Liver (tissue), 8 donors: ENCODE measurements at regions not wholly inside any gene's neighbourhood (a gene's known extent, or its start where the extent isn't known, plus 50 kb on each side); places are given as distances from the start of the nearest gene placed in this dataset.

Source experiments
- DNase-seq: peaks from one replicate; pipeline ENCODE4 v3.0.0-alpha.2; 2017; ENCODE audit warnings: low spot score
- H3K27ac ChIP-seq, 2 donors: one replicate each; pipeline ENCODE4 v1.7.0; 2013; ENCODE audit warnings: inconsistent platforms in 2 of 2, low read length in 2 of 2, control low read depth in 1 of 2, low read depth in 1 of 2, mild to moderate bottlenecking in 1 of 2
- H3K27me3 ChIP-seq, 4 donors: one replicate each; pipeline versions ENCODE4 v1.6.1 to v1.7.0; 2013; ENCODE audit warnings: low read length in 3 of 4, inconsistent platforms in 1 of 4, mild to moderate bottlenecking in 1 of 4, moderate library complexity in 1 of 4; ENCODE audit not compliant: control insufficient read depth in 4 of 4, insufficient read depth in 4 of 4
- H3K36me3 ChIP-seq, 4 donors: one replicate each; pipeline versions ENCODE4 v1.6.1 to v1.7.0; 2013; ENCODE audit warnings: low read length in 3 of 4, mild to moderate bottlenecking in 3 of 4, low read depth in 1 of 4, moderate library complexity in 1 of 4; ENCODE audit not compliant: control insufficient read depth in 4 of 4, insufficient read depth in 3 of 4
- H3K4me1 ChIP-seq, 4 donors: one replicate each; pipeline versions ENCODE4 v1.6.1 to v1.7.0; 2013; ENCODE audit warnings: low read length in 3 of 4, mild to moderate bottlenecking in 3 of 4, moderate library complexity in 1 of 4; ENCODE audit not compliant: control insufficient read depth in 4 of 4, insufficient read depth in 4 of 4
- H3K4me3 ChIP-seq, 3 donors: one replicate each; pipeline versions ENCODE4 v1.6.1 to v1.7.0; 2013; ENCODE audit warnings: low read length in 3 of 3, control low read depth in 1 of 3, low read depth in 1 of 3, mild to moderate bottlenecking in 1 of 3
- H3K9ac ChIP-seq, 2 donors: one replicate each; pipeline ENCODE4 v1.7.0; 2013; ENCODE audit warnings: low read length in 2 of 2, mild to moderate bottlenecking in 2 of 2, moderate library complexity in 2 of 2, control low read depth in 1 of 2, low read depth in 1 of 2
- H3K9me3 ChIP-seq, 4 donors: one replicate each; pipeline versions ENCODE4 v1.6.1 to v1.7.0; 2013; ENCODE audit warnings: low read length in 3 of 4; ENCODE audit not compliant: control insufficient read depth in 4 of 4
- EGR1 ChIP-seq, 2 donors: IDR thresholded peaks; 2 replicates each; pipeline ENCODE4 v1.6.1; 2016 to 2018; ENCODE audit warnings: antibody characterized with exemption in 2 of 2, low read depth in 2 of 2
- FOXA1 ChIP-seq: IDR thresholded peaks from 2 replicates; pipeline ENCODE4 v1.6.1; 2016; ENCODE audit warnings: antibody characterized with exemption
- HNF4A ChIP-seq, 2 donors: conservative IDR thresholded peaks; 2 replicates each; pipeline ENCODE4 v1.6.1; 2016; ENCODE audit warnings: antibody characterized with exemption in 2 of 2, mild to moderate bottlenecking in 2 of 2
- HNF4G ChIP-seq: IDR thresholded peaks from 2 replicates; pipeline ENCODE4 v1.6.1; 2016; ENCODE audit warnings: antibody characterized with exemption
- JUND ChIP-seq, 2 donors: IDR thresholded peaks; 2 replicates each; pipeline ENCODE4 v1.6.1; 2016; ENCODE audit warnings: antibody characterized with exemption in 2 of 2
- MAX ChIP-seq: IDR thresholded peaks from 2 replicates; pipeline ENCODE4 v1.6.1; 2016; ENCODE audit warnings: antibody characterized with exemption
- NR2F2 ChIP-seq: IDR thresholded peaks from 2 replicates; pipeline ENCODE4 v1.6.1; 2016; ENCODE audit warnings: antibody characterized with exemption
- REST ChIP-seq: IDR thresholded peaks from 2 replicates; pipeline ENCODE4 v1.6.1; 2016; ENCODE audit warnings: antibody characterized with exemption, mild to moderate bottlenecking
- RXRA ChIP-seq, 2 donors: IDR thresholded peaks; 2 replicates each; pipeline ENCODE4 v1.6.1; 2017 to 2018; ENCODE audit warnings: antibody characterized with exemption in 2 of 2, mild to moderate bottlenecking in 1 of 2
- SP1 ChIP-seq: IDR thresholded peaks from 2 replicates; pipeline ENCODE4 v1.6.1; 2018; ENCODE audit warnings: antibody characterized with exemption, mild to moderate bottlenecking
- TAF1 ChIP-seq: conservative IDR thresholded peaks from 2 replicates; pipeline ENCODE4 v1.6.1; 2016; ENCODE audit warnings: antibody characterized with exemption, mild to moderate bottlenecking
- ZBTB33 ChIP-seq: IDR thresholded peaks from 2 replicates; pipeline ENCODE4 v1.6.1; 2016; ENCODE audit warnings: antibody characterized with exemption
- WGBS: extraction: QIAGEN DNeasy Blood & Tissue Kit; methylation state at CpG from one replicate; pipeline ENCODE4 v1.1.7; 2013; 5-methylcytosine and 5-hydroxymethylcytosine counted together
- TF ChIP-seq, protein P1 (sequence below): IDR thresholded peaks from 2 replicates; pipeline ENCODE4 v1.6.1; 2016; ENCODE audit warnings: antibody characterized with exemption
- TF ChIP-seq, protein P2 (sequence below): fragments of 150-350 bp; IDR thresholded peaks from 2 replicates; pipeline ENCODE4 v1.5.1; 2017; ENCODE audit warnings: improper control_type of control experiment, low read depth, low read length; ENCODE audit not compliant: missing input control
- donor health status: healthy.
- donor health status: healthy.
- donor health status: healthy.
- donor health status: healthy.
- donor health status: healthy.

DNA sequence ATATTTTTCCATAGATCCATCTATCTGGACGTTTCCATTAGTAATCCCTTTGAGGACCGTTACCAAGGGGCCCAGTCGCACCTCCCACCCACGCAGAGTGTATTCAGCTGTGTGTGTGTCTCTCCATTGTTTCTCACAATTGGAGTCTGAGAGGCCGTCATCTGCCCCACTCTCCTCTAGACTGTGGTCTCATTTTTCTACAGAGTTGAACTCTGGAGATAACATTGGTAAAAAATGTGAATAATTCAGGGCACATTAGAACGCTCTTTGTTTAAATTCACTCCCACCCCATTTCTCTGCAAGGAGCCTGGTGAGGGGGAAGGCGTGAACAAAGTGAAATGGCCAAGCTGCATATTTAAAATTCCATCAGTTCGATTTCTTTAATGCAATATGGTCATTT, 333.1 kb upstream of the MAF start:
- Histone ChIP-seq H3K27ac (no peak overlapping the region), H3K36me3 (no peaks in the 10 kb centered on the region), H3K9me3 (no peaks in the 10 kb centered on the region), H3K27me3 (no peaks in the 10 kb centered on the region), H3K4me1 (no peaks in the 10 kb centered on the region), H3K4me3 (no peak overlapping the region), H3K9ac (no peak overlapping the region)
- no peak for DNase-seq
- 89% methylated on average over 8 of the region's 8 CpGs for WGBS
- TF ChIP-seq ZBTB33 (no peak), HNF4G (no peak), JUND (IDR thresholded peaks at IDR 0.05) (no peak), FOXA1 (no peak), EGR1 (IDR thresholded peaks at IDR 0.05; ENCODE audit: low read depth in 2 of 2) (no peak), MAX (no peak), HNF4A (conservative IDR thresholded peaks at IDR 0.05) (no peak), NR2F2 (no peak), TAF1 (no peak), RXRA (IDR thresholded peaks at IDR 0.05) (no peak), SP1 (no peak), REST (no peak)
- TF ChIP-seq, protein P1, sequence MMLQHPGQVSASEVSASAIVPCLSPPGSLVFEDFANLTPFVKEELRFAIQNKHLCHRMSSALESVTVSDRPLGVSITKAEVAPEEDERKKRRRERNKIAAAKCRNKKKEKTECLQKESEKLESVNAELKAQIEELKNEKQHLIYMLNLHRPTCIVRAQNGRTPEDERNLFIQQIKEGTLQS, result no peak
- TF ChIP-seq, protein P2, sequence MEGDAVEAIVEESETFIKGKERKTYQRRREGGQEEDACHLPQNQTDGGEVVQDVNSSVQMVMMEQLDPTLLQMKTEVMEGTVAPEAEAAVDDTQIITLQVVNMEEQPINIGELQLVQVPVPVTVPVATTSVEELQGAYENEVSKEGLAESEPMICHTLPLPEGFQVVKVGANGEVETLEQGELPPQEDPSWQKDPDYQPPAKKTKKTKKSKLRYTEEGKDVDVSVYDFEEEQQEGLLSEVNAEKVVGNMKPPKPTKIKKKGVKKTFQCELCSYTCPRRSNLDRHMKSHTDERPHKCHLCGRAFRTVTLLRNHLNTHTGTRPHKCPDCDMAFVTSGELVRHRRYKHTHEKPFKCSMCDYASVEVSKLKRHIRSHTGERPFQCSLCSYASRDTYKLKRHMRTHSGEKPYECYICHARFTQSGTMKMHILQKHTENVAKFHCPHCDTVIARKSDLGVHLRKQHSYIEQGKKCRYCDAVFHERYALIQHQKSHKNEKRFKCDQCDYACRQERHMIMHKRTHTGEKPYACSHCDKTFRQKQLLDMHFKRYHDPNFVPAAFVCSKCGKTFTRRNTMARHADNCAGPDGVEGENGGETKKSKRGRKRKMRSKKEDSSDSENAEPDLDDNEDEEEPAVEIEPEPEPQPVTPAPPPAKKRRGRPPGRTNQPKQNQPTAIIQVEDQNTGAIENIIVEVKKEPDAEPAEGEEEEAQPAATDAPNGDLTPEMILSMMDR, result no peak

DNA sequence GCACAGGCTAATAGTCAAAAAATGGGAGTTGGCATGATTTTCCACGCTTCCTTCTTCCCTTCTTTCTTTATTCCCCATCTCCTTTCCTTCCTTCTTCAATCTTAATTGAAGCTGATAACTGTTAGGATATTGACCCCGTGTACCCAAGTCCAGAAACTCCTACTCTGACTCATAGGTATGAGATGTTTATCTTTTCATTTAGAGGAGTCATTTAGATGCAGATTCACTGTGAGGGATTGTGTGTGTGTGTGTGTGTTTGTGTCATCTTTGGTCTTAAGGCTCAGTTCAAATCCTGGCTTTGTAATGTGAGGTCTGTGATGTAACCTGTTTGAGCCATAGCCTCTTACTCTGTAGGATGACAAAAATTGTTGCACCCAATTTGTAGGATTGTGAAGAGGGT, 332.0 kb upstream of the MAF start:
- H3K27me3 ChIP-seq, result no peaks in the 10 kb centered on the region
- H3K4me1 ChIP-seq, result no peaks in the 10 kb centered on the region
- TF ChIP-seq REST (no peak), SP1 (no peak)
- TF ChIP-seq, protein P1, result no peak
- DNase-seq, result no peak
- H3K27ac ChIP-seq, result no peak overlapping the region
- H3K9ac ChIP-seq, result no peak overlapping the region
- no peak overlapping the region for H3K4me3 ChIP-seq
- WGBS, result 91% methylated on average over 2 of the region's 2 CpGs
- no peaks in the 10 kb centered on the region for H3K9me3 ChIP-seq
- H3K36me3 ChIP-seq, result no peaks in the 10 kb centered on the region
